ENCODE measurements at regions not wholly inside any gene's neighbourhood (a gene's known extent, or its start where the extent isn't known, plus 50 kb on each side); places are given as distances from the start of the nearest gene placed in this dataset.
"Not testable (repeated sequence)": the region's sequence is repeated elsewhere in the genome, so short reads cannot be mapped to it uniquely, and the experiment has no call there.

DNA sequence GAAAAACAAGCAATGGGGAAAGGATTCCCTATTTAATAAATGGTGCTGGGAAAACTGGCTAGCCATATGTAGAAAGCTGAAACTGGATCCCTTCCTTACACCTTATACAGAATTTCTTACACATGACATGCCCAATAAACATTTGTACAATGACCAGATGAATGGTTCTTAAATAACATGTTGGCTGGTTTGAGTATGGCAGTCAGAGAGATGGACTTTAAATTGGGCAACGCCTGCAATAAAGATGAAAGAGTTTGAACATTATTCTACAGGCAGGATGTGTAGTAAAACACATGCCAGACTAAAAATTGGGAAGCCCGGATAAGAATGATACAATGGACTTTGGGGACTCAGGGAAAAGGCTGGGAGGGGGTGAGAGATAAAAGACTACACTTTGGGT, 360.6 kb upstream of the KITLG start:
- DNase-seq: no peak

DNA sequence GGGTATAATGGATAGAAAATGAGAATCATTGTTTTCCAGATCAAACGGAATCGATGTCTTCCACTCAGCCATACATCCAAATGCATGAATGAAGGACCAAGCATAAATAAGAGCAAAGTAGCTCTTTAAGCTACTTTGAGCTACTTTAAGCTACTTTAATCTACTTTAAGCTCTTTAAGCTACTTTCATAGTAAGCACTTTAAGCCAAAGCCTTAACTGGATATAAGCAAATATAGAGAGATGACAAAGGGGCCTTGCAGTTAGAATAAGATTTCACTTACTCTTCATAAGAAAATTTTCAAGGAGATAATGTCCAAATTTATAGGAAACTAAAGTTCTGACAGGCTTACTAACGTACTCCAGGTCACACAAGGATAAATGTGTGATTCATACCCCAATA, 355.6 kb upstream of the KITLG start:
- no peak for DNase-seq

- DNase-seq: no peak
Observed at GRCh38 chr12:88934163-88934747, 354.0 kb upstream of the KITLG start.

GRCh38 chr12:88932457-88932856, 352.2 kb upstream of the KITLG start:
- no peak for DNase-seq

- no peak for DNase-seq
Observed at GRCh38 chr12:88931598-88931997, 351.3 kb upstream of the KITLG start.

- DNase-seq: no peak
Observed at GRCh38 chr12:88925454-88925853, 345.2 kb upstream of the KITLG start.

DNA sequence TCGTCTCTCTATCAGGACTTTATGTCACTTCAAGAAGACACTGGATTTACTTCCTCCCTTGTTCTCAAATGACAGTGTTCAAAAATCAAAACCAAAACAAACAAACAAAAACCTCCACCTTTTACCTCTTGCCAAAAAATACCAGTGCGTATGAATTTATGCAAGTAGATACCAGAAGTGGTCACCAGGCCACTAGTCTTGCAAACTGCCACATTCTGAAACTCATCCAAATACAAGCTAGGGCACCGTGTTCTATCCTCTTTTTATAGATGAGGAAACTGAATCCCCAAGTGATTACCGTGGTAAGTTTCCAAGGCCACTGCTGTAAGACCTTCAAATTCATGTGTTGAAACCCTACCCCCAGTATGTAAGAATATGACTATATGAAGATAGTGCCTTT, 343.9 kb upstream of the KITLG start:
- DNase-seq: no peak

DNA sequence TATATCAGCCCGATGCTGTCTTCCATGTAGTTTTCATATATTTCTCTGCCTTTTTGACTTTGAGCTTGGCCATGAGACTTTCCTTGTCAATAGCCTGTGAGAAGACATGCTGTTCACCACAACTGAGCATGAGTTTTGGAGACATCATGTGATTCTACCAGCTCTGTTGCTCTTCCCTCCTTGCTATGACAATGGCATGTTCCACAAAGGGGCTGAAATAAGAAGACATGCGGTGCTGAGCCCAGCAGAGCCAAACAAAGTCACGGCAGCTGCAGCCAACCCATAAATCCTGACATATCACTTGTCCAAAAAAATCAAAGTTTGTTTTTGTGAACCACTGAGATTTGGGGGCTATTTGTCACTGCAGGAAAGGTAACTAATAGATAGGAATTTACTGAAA, 343.4 kb upstream of the KITLG start:
- no peak for DNase-seq

- DNase-seq: no peak
Observed at GRCh38 chr12:88922816-88923215, 342.5 kb upstream of the KITLG start.

DNA sequence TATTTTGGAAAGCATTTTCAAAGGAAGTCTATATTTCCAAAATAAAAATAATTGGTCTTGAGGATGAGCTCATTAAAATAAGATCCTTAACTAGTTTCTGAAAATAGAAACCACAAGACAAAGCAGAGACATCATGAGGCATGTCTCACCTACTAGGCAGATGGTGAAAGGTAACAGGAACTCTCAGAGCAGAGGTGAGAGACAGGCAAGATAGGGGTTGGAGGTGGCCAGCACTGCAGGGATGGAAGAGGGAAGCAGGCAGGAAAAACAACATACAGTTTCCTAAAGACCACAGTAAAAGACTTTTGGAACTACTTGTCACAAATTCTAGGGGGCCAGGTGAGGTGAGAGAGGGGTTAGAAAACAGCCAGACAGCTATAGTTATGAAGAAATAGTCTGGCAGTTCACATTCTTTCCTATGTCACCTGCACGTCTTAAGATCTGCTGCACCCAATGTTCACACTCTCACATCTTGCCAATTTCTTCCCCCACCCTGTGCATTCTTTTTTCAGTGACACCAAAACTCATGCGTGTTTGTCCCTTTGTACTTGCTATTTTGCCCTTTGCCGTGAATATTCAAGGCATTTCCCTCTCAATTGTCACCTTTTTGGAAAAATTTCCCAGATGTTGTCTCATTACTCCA, 341.7 kb upstream of the KITLG start:
- DNase-seq: no peak

DNA sequence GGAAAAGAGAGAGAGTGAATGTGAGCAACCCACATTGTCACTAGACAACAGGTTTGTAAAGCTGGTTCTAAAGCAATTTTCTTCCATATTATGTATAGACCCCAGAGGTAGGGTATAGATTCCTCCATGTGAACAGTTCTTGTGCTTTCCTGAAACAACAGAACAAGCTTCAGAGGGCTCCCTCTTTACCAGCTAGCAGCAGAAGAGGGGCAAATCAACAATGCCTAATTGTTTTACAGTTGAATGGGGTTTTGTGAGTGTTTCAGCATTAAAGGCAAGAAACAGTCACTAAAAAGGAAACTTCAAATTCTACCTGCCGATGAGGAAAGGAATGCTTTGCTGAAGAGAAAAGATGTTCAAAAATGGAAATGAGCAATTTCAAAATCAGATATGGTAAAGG, 341.2 kb upstream of the KITLG start:
- no peak for DNase-seq

GRCh38 chr12:88918161-88918560, 337.9 kb upstream of the KITLG start:
- DNase-seq: no peak

DNA sequence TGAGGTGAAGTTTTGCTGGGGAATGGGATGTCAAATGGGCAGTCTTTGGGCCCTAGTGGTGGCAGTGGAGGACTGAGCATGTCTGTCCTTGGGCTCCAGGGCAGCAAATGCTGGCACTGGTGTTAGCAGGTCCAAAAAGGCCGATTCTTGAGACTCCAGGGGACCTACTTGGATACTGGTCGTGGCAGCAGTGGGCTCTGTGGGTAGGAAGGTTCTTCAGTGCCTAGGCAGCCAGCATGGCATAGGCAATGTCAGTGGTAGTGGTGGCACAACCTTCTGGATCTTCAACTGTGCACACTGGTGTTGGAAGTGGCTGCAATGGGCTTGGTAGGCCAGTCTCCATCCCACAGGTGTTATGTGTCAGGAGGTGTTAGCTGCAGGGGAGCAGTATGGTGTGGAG, 334.7 kb upstream of the KITLG start:
- DNase-seq: no peak

DNA sequence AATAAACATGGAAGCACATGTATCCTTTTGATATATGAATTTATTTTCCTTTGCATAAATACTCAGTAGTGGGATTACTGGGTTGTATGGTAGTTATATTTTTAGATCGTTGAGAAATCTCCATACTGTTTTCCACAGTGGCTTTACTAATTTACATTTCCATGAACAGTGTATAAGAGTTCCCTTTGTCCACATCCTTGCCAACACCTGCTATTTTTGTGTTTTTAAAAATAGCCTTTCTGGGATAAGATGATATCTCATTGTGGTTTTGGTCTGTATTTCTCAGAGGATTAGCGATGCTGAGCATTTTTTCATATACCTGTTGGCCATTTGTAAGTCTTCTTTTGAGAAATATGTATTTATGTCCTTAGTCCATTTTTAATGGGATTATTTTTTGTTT, 329.2 kb upstream of the KITLG start:
- DNase-seq: no peak

DNA sequence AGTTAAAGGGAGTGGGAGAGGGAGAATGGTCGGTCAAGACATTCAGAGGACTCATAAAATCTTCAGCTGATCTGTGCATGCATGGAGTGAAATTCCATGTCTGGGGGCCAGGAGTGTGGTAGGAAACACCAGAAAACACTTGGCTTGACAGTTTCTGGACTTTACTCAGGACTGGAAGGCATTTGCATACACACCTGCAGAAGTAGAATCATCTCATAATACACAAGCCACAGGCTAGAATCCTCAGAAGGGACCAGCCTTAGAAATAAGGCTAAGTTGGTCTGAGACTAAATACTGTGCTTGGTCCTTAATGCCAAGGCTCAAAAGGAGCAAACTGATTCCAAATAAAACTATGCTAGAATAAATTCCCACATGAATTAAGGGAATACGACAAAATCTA, 328.1 kb upstream of the KITLG start:
- DNase-seq: no peak

- DNase-seq: no peak
Observed at GRCh38 chr12:88904705-88905104, 324.4 kb upstream of the KITLG start.

DNA sequence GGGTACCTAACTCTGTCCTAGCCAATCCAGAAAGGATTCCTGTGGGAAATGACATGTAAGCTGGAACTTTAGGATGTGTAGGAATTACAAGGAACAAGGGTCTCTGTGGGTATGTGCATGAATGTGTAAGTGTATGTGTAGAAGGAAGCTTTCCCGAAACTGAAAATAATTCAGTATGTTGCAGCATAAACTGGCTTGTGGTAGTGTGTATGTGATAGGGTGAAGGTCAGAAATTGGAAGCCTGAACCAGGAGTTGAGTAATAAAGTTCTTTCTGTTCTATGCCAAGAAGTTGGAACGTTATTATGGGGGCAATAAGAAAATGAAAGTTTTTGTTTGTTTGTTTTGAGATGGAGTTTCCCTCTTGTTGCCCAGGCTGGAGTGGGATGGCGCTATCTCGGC, 323.1 kb upstream of the KITLG start:
- no peak for DNase-seq

GRCh38 chr12:88897723-88898122, 317.5 kb upstream of the KITLG start:
- DNase-seq: no peak

- DNase-seq: no peak
Observed at GRCh38 chr12:88896958-88897357, 316.7 kb upstream of the KITLG start.

DNA sequence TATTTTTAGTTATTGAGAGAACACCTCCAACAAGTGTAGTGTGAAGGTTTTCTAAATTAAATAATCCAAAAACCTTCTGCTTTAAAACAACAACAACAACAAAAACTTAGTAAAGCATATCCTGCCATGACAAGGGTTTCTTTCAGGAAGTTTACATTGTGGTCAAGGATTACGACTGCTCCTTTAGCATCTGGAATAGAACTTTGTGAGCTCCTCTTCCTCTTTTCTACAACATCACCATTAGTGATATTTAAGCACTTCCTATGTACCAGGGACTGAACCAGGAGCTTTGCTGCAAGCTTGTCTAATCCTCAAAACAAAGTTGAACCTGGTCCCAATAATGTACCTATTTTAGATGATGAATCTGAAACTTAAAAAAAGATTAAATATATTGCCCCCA, 315.4 kb upstream of the KITLG start:
- DNase-seq: no peak

- no peak for DNase-seq
Observed at GRCh38 chr12:88893801-88894200, 313.5 kb upstream of the KITLG start.

DNA sequence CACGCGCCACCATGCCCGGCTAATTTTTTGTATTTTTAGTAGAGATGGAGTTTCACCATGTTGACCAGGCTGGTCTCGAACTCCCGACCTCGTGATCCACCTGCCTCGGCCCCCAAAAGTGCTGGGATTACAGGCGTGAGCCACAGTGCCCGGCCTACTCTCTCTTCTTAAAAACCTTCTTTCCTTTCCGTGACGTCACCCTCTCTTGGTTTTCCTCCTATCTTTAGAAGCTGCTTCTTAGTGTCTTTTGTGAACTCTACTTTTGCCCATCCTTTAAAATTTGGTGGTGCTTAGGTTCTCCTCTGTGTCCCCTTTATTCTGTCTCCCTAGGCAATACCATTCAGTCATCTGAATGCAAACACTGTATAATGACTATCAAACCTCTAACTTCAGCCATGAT, 311.2 kb upstream of the KITLG start:
- DNase-seq: not testable (repeated sequence)

DNA sequence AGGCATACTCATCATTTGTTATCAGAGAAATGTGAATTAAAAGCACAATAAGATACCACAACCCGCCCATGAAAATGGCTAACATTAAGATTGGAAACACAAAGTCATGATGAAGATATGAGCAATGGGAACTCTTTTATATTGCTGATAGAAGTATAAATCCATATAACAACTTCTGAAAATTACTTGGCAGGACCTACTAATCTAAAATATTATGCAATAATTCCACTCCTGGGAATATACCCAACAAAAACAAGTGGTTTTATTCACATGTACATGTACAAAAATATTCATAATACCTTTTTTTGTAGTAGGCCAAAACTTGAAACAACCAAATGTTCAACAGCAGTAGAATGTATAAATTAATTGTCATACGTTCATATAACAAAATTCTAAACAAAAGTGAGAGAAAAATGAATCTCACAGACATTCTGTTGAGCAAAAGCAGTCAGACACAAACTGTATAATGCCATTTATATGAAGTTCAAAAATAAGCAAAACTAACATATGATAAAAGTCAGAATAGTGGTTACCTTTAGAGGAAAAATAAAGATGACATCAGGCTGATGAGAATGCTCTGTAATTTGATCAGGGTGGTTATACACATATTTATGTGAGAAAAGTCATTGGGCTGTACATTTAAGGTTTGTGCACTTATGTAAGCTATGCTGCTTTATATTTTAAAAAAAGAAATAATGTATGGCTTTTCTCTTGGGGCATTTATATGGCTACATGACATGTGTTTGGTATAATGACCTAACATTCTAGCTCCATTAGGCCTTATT, 309.2 kb upstream of the KITLG start:
- DNase-seq: no peak

DNA sequence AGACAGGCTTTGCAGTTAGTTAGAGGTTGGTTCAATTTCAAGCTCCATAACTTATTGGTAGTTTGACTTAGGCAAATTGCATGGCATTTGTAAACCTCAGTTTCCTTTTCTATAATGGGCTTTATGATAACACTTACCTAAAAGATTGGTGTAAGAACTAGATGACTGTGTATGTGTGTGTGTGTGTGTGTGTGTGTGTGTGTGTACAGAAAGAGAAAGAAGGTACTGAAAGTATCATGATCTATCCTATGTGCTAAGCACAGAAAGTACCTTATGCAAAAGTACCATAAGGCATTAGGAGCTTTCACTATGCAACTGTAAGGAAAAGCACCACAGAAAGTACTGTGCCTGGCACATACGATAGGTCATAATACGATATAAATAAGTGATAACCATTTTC, 304.3 kb upstream of the KITLG start:
- no peak for DNase-seq

All from occipital lobe (tissue), 1 donor.